OCI-LY7 (cell line): ENCODE measurements at regions not wholly inside any gene's neighbourhood (a gene's known extent, or its start where the extent isn't known, plus 50 kb on each side); places are given as distances from the start of the nearest gene placed in this dataset.

Experiments
- BruUV-seq: library from RNA; stranded (reverse); fragments of 400-500 nt; replicated peaks from 2 replicates; lab custom pipeline; 2021; lab: Mats Ljungman, UMichigan
- CTCF ChIA-PET: fragments of 300-600 bp; sonication (Branson Sonifier 250); formaldehyde crosslinking; loops from one replicate; lab custom pipeline; 2022; ENCODE audit warnings: antibody characterized with exemption; ENCODE audit not compliant: unreplicated experiment; lab: Charles Lee
- POLR2A ChIA-PET: fragments of 300-600 bp; sonication (Branson Sonifier 250); formaldehyde crosslinking; loops from one replicate; lab custom pipeline; 2022; ENCODE audit warnings: antibody characterized with exemption; lab: Charles Lee
- DNase-seq: peaks from one replicate; pipeline ENCODE4 v3.0.0-alpha.2; 2015; ENCODE audit warnings: low spot score
- H2AFZ ChIP-seq: fragments of 200-600 bp; sonication (generic), shearing (Covaris generic); 2 replicates; pipeline ENCODE4 v1.6.1; 2014; ENCODE audit warnings: mild to moderate bottlenecking, antibody characterized with exemption, low read length, moderate library complexity
- H3K27ac ChIP-seq: fragments of 200-600 bp; sonication (generic); 2 replicates; pipeline ENCODE4 v1.5.1; 2014; ENCODE audit warnings: mixed run types, low read depth, mild to moderate bottlenecking, moderate library complexity, low read length, inconsistent platforms; ENCODE audit not compliant: poor library complexity, severe bottlenecking
- H3K36me3 ChIP-seq: fragments of 200-600 bp; sonication (generic); 2 replicates; pipeline ENCODE4 v1.6.1; 2014; ENCODE audit warnings: mild to moderate bottlenecking, antibody characterized with exemption, low read length, moderate library complexity, mixed read lengths; ENCODE audit not compliant: insufficient read depth
- H3K4me1 ChIP-seq: fragments of 200-600 bp; sonication (generic); 2 replicates; pipeline ENCODE4 v1.5.1; 2014; ENCODE audit warnings: mild to moderate bottlenecking, low read length; ENCODE audit not compliant: insufficient read depth, poor library complexity, severe bottlenecking
- H3K4me2 ChIP-seq: fragments of 200-600 bp; sonication (generic); 2 replicates; pipeline ENCODE4 v1.6.1; 2014; ENCODE audit warnings: mild to moderate bottlenecking, low read length
- H3K4me3 ChIP-seq: fragments of 200-600 bp; sonication (generic); 2 replicates; pipeline ENCODE4 v1.5.1; 2014; ENCODE audit warnings: mild to moderate bottlenecking, low read depth, low read length; ENCODE audit not compliant: poor library complexity, severe bottlenecking
- H3K79me2 ChIP-seq: fragments of 200-600 bp; sonication (generic); 2 replicates; pipeline ENCODE4 v1.6.1; 2016; ENCODE audit warnings: low read depth, mild to moderate bottlenecking, low read length, moderate library complexity, mixed read lengths; ENCODE audit not compliant: insufficient read depth
- H3K9me2 ChIP-seq: fragments of 200-600 bp; sonication (generic); 2 replicates; pipeline ENCODE4 v1.6.1; 2016; ENCODE audit warnings: mild to moderate bottlenecking, low read length, mixed read lengths; ENCODE audit not compliant: insufficient read depth
- H3K9me3 ChIP-seq: fragments of 200-600 bp; sonication (generic); 2 replicates; pipeline ENCODE4 v1.6.1; 2014; ENCODE audit warnings: mild to moderate bottlenecking, mixed run types, low read length, mixed read lengths
- H4K20me1 ChIP-seq: fragments of 200-600 bp; sonication (generic); 2 replicates; pipeline ENCODE4 v1.6.1; 2014; ENCODE audit warnings: mild to moderate bottlenecking, antibody characterized with exemption, low read length, moderate library complexity, mixed read lengths; ENCODE audit not compliant: insufficient read depth
- EZH2phosphoT487 ChIP-seq: fragments of 200-600 bp; sonication (generic); IDR thresholded peaks from 2 replicates; pipeline ENCODE4 v1.6.1; 2018; ENCODE audit warnings: low read depth, borderline replicate concordance, mild to moderate bottlenecking, mixed run types, antibody characterized with exemption, low read length, moderate library complexity, mixed read lengths
- intact Hi-C: fragments of 100-400 bp; cut with micrococcal nuclease; formaldehyde crosslinking; loops from one replicate; pipeline ENCODE4 v1.10.0; 2022; ENCODE audit not compliant: unreplicated experiment
- TF ChIP-seq, protein P1 (sequence below): fragments of 200-600 bp; sonication (generic); conservative IDR thresholded peaks from 2 replicates; pipeline ENCODE4 v1.5.1; 2014; ENCODE audit warnings: mild to moderate bottlenecking, antibody characterized with exemption, low read length, moderate library complexity, mixed read lengths

- H3K4me2 ChIP-seq = no peak overlapping the region
- CTCF ChIA-PET = no interaction called here
Measured at GRCh38 chr4:188892837-188893236, 753.6 kb downstream of the TRIML1 start.

GRCh38 chr4:188903986-188904385, 764.7 kb downstream of the TRIML1 start:
- no peak for TF ChIP-seq EZH2phosphoT487
- TF ChIP-seq, protein P1, sequence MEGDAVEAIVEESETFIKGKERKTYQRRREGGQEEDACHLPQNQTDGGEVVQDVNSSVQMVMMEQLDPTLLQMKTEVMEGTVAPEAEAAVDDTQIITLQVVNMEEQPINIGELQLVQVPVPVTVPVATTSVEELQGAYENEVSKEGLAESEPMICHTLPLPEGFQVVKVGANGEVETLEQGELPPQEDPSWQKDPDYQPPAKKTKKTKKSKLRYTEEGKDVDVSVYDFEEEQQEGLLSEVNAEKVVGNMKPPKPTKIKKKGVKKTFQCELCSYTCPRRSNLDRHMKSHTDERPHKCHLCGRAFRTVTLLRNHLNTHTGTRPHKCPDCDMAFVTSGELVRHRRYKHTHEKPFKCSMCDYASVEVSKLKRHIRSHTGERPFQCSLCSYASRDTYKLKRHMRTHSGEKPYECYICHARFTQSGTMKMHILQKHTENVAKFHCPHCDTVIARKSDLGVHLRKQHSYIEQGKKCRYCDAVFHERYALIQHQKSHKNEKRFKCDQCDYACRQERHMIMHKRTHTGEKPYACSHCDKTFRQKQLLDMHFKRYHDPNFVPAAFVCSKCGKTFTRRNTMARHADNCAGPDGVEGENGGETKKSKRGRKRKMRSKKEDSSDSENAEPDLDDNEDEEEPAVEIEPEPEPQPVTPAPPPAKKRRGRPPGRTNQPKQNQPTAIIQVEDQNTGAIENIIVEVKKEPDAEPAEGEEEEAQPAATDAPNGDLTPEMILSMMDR = no peak
- H3K4me3 ChIP-seq = no peak overlapping the region
- intact Hi-C loops = no loop called here
- no peaks in the 10 kb centered on the region for H3K79me2 ChIP-seq
- H3K4me1 ChIP-seq = no peaks in the 10 kb centered on the region
- POLR2A ChIA-PET = no interaction called here
- no peak overlapping the region for H2AFZ ChIP-seq
- no peaks in the 10 kb centered on the region for H3K9me3 ChIP-seq
- H3K9me2 ChIP-seq = no peaks in the 10 kb centered on the region
- no peak for DNase-seq
- no peak overlapping the region for H3K27ac ChIP-seq
- H3K36me3 ChIP-seq = no peaks in the 10 kb centered on the region
- no TSS peak for BruUV-seq
- no peaks in the 10 kb centered on the region for H4K20me1 ChIP-seq
- CTCF ChIA-PET = no interaction called here
- no peak overlapping the region for H3K4me2 ChIP-seq

More at GRCh38 chr4:188892837-188893236, 753.6 kb downstream of the TRIML1 start:
- H2AFZ ChIP-seq = no peak overlapping the region
- no peak overlapping the region for H3K27ac ChIP-seq
- POLR2A ChIA-PET = no interaction called here
- H3K79me2 ChIP-seq = no peaks in the 10 kb centered on the region
- BruUV-seq = no TSS peak
- no peak for TF ChIP-seq EZH2phosphoT487
- TF ChIP-seq, protein P1 = no peak
- no peak overlapping the region for H3K4me3 ChIP-seq
- no peaks in the 10 kb centered on the region for H3K4me1 ChIP-seq
- no peaks in the 10 kb centered on the region for H3K9me3 ChIP-seq
- no peaks in the 10 kb centered on the region for H3K9me2 ChIP-seq
- H3K36me3 ChIP-seq = no peaks in the 10 kb centered on the region
- DNase-seq = no peak
- intact Hi-C loops = no loop called here
- no peaks in the 10 kb centered on the region for H4K20me1 ChIP-seq

DNA sequence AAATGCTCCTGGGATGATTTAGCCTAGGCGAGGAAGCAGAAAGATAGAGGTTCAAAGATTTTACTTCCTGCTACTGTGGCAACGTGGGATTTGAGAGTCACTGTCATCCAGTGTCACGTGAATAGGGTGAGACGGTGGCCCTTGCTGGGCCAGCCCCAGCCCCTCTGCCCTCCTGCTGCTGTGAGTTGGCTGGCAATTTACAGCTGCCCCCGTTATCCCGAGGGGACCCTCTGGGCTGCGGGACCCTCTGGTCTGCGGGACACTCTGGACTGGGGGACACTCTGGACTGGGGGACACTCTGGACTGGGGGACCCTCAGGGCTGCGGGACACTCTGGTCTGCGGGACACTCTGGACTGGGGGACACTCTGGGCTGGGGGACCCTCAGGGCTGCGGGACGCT, 765.4 kb downstream of the TRIML1 start:
- ChIA-PET POLR2A (no interaction called here), CTCF (no interaction called here)
- no peak overlapping the region for H3K27ac ChIP-seq
- H3K36me3 ChIP-seq = no peaks in the 10 kb centered on the region
- H3K9me2 ChIP-seq = no peaks in the 10 kb centered on the region
- BruUV-seq = no TSS peak
- no peak overlapping the region for H3K4me3 ChIP-seq
- H3K4me2 ChIP-seq = no peak overlapping the region
- H3K9me3 ChIP-seq = no peaks in the 10 kb centered on the region
- no peak for TF ChIP-seq EZH2phosphoT487
- TF ChIP-seq, protein P1 = no peak
- no peak for DNase-seq
- no peaks in the 10 kb centered on the region for H4K20me1 ChIP-seq
- intact Hi-C loops = no loop called here
- H2AFZ ChIP-seq = no peak overlapping the region
- no peaks in the 10 kb centered on the region for H3K4me1 ChIP-seq
- no peaks in the 10 kb centered on the region for H3K79me2 ChIP-seq
